GM21717 (cell line): ENCODE measurements at regions not wholly inside any gene's neighbourhood (a gene's known extent, or its start where the extent isn't known, plus 50 kb on each side); places are given as distances from the start of the nearest gene placed in this dataset.
"Not testable (repeated sequence)": the region's sequence is repeated elsewhere in the genome, so short reads cannot be mapped to it uniquely, and the experiment has no call there.

Experiments used
- ATAC-seq: cut with Tn5 transposase; IDR thresholded peaks from one replicate; pipeline ENCODE4 v1.9.1; 2021; ENCODE audit warnings: mild to moderate bottlenecking, moderate library complexity; ENCODE audit not compliant: unreplicated experiment

- not testable (repeated sequence) for ATAC-seq
These were observed 702.7 kb upstream of the INTU start for GRCh38 chr4:126930059-126930458.

- no peak for ATAC-seq
These were observed 697.0 kb upstream of the INTU start for GRCh38 chr4:126935801-126936200.

GRCh38 chr4:126937342-126937741 is 695.4 kb upstream of the INTU start:
- no peak for ATAC-seq

- ATAC-seq: no peak
These were observed 694.8 kb upstream of the INTU start for GRCh38 chr4:126937846-126938422.

- no peak for ATAC-seq
These were observed 693.4 kb upstream of the INTU start for GRCh38 chr4:126939401-126939800.

- no peak for ATAC-seq
These were observed 685.2 kb upstream of the INTU start for GRCh38 chr4:126947536-126947935.

- ATAC-seq: no peak
These were observed 678.0 kb upstream of the INTU start for GRCh38 chr4:126954537-126955291.

GRCh38 chr4:126955292-126956183 is 677.2 kb upstream of the INTU start:
- ATAC-seq: no peak

- no peak for ATAC-seq
These were observed 676.4 kb upstream of the INTU start for GRCh38 chr4:126956184-126956897.

- ATAC-seq: no peak
These were observed 675.2 kb upstream of the INTU start for GRCh38 chr4:126957556-126957955.

GRCh38 chr4:126957987-126958386 is 674.8 kb upstream of the INTU start:
- ATAC-seq: no peak

GRCh38 chr4:126958482-126958881 is 674.3 kb upstream of the INTU start:
- no peak for ATAC-seq

GRCh38 chr4:126959056-126959745 is 673.6 kb upstream of the INTU start:
- no peak for ATAC-seq

GRCh38 chr4:126960760-126961159 is 672.0 kb upstream of the INTU start:
- ATAC-seq: no peak

- ATAC-seq: no peak
These were observed 671.1 kb upstream of the INTU start for GRCh38 chr4:126961661-126962060.

GRCh38 chr4:126965877-126966276 is 666.9 kb upstream of the INTU start:
- ATAC-seq: no peak

GRCh38 chr4:126969360-126970235 is 663.2 kb upstream of the INTU start:
- no peak for ATAC-seq

GRCh38 chr4:126973201-126973600 is 659.6 kb upstream of the INTU start:
- no peak for ATAC-seq

- ATAC-seq: no peak
These were observed 655.7 kb upstream of the INTU start for GRCh38 chr4:126976850-126977632.
